GM13976 (cell line): ENCODE measurements at regions not wholly inside any gene's neighbourhood (a gene's known extent, or its start where the extent isn't known, plus 50 kb on each side); places are given as distances from the start of the nearest gene placed in this dataset.
"Not testable (repeated sequence)": the region's sequence is repeated elsewhere in the genome, so short reads cannot be mapped to it uniquely, and the experiment has no call there.

Experiments used
- DNase-seq: peaks from one replicate; pipeline ENCODE4 v3.0.0; 2012; ENCODE audit warnings: low spot score
- in situ Hi-C: fragments of 300-500 bp; cut with MboI; formaldehyde crosslinking; loops from one replicate; pipeline ENCODE4 v1.12.0; 2022; ENCODE audit warnings: low sequenced_read_pairs, mixed read lengths, inconsistent platforms; ENCODE audit not compliant: unreplicated experiment
- TF ChIP-seq, protein P1 (sequence below): IDR thresholded peaks from 2 replicates; pipeline ENCODE4 v1.5.1; 2012; ENCODE audit warnings: borderline replicate concordance, mild to moderate bottlenecking; ENCODE audit not compliant: insufficient read depth; ENCODE audit errors: extremely low read depth, missing control alignments, control extremely low read depth

DNA sequence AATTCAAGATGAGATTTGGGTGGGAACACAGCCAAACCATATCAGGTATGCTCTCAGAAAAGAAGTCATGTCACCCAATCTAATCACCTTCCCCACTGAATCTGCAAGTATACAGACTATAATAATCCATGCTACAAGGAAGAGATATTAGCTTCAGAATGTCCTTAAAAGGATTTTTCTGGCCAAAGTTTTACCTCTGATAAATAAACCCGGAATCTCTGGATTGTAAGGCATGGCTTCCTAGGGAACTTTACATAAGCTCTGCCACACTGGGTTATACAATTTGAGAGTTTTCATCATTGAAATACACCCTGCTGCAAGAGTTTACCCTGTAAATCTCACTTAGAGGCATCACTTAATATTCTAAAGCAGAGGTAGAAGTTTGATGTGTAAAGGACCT is 330.5 kb upstream of the KCNMB2 start:
- TF ChIP-seq, protein P1, sequence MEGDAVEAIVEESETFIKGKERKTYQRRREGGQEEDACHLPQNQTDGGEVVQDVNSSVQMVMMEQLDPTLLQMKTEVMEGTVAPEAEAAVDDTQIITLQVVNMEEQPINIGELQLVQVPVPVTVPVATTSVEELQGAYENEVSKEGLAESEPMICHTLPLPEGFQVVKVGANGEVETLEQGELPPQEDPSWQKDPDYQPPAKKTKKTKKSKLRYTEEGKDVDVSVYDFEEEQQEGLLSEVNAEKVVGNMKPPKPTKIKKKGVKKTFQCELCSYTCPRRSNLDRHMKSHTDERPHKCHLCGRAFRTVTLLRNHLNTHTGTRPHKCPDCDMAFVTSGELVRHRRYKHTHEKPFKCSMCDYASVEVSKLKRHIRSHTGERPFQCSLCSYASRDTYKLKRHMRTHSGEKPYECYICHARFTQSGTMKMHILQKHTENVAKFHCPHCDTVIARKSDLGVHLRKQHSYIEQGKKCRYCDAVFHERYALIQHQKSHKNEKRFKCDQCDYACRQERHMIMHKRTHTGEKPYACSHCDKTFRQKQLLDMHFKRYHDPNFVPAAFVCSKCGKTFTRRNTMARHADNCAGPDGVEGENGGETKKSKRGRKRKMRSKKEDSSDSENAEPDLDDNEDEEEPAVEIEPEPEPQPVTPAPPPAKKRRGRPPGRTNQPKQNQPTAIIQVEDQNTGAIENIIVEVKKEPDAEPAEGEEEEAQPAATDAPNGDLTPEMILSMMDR: no peak
- no peak for DNase-seq
- in situ Hi-C loops: no loop called here

DNA sequence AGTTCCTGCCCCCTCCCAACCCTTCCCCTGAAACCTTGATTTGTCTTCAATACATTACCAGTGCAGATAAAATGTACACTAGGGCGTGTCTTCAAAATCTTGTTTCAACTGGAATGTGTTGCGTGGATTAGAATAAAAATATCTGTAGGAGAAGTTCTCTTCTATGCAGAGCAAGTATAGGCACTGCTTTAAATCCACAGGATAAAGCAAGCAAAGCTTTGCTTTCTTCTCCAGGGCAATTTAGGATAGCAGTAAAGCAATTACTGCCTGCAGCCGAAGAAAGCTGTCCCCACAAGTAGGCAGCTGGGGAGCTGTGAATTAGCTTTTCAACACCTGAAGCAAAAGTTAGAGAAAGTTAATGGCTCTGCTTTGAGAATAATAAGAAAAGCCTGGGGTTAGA is 329.7 kb upstream of the KCNMB2 start:
- DNase-seq: no peak
- TF ChIP-seq, protein P1: no peak
- in situ Hi-C loops: no loop called here

DNA sequence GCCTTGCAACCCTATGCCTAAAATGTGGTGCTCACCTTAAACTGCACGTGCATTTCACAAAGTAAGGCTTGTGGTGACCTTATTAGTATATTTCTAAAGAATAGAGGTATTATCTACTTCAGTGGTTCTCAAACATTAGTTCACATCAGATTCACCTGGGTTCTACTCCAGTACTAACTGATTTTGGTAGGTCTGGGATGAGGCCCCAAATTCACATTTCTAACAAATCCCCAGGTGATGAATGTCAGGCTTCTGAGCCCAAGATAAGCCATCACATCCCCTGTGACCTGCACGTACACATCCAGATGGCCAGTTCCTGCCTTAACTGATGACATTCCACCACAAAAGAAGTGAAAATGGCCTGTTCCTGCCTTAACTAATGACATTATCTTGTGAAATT is 329.1 kb upstream of the KCNMB2 start:
- DNase-seq, in situ Hi-C loops: not testable (repeated sequence)

DNA sequence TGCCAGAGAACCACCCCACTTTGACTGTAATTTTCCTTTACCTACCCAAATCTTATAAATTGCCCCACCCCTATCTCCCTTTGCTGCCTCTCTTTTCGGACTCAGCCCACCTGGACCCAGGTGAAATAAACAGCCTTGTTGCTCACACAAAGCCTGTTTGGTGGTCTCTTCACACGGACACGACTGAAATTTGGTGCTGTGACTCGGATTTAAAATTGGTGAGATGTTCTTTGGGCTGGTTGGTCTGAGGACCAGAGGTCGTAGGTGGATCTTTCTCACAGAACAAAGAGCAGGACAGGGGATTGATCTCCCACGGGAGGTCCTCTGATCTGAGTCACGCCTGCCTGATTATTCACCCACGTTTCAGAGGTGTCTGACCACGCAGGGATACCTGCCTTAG is 328.6 kb upstream of the KCNMB2 start:
- DNase-seq, in situ Hi-C loops: not testable (repeated sequence)

DNA sequence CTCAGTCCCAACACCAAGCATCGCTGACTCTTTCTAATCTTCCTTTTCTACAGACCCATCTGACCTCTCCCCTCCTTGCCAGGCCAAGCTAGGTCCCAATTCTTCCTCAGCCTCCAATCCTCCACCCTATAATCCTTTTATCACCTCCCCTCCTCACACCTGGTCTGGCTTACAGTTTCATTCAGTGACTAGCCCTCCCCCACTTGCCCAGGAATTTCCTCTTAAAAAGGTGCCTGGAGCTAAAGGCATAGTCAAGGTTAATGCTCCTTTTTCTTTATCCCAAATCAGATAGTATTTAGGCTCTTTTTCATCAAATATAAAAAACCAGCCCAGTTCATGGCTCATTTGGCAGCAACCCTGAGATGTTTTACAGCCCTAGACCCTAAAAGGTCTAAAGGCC is 327.1 kb upstream of the KCNMB2 start:
- in situ Hi-C loops, DNase-seq: not testable (repeated sequence)

- in situ Hi-C loops, DNase-seq: not testable (repeated sequence)
Measured at GRCh38 chr3:178209618-178210017, 326.6 kb upstream of the KCNMB2 start.

DNA sequence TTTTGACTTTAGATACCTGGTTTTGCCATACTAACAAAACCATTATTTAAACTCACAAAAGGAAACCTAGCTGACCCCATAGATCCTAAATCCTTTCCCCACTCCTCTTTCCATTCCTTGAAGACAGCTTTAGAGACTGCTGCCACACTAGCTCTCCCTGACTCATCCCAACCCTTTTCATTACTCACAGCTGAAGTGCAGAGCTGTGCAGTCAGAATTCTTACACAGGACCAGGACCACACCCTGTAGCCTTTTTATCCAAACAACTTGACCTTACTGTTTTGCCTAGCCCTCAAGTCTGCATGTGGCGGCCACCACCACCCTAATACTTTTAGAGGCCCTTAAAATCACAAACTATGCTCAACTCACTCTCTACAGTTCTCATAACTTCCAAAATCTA is 325.1 kb upstream of the KCNMB2 start:
- in situ Hi-C loops, DNase-seq: not testable (repeated sequence)

GRCh38 chr3:178217479-178217878 is 318.8 kb upstream of the KCNMB2 start:
- TF ChIP-seq, protein P1: no peak
- DNase-seq: no peak
- in situ Hi-C loops: no loop called here

GRCh38 chr3:178218231-178218630 is 318.0 kb upstream of the KCNMB2 start:
- no peak for DNase-seq
- TF ChIP-seq, protein P1: no peak
- in situ Hi-C loops: no loop called here

- DNase-seq, in situ Hi-C loops: not testable (repeated sequence)
Measured at GRCh38 chr3:178219661-178220060, 316.6 kb upstream of the KCNMB2 start.

- in situ Hi-C loops: no loop called here
- no peak for DNase-seq
- TF ChIP-seq, protein P1: no peak
Measured at GRCh38 chr3:178223876-178224275, 312.4 kb upstream of the KCNMB2 start.
